Fibroblast of lung (primary cell): ENCODE measurements at regions not wholly inside any gene's neighbourhood (a gene's known extent, or its start where the extent isn't known, plus 50 kb on each side); places are given as distances from the start of the nearest gene placed in this dataset.

Source experiments
- EZH2 ChIP-seq: IDR thresholded peaks from 2 replicates; pipeline ENCODE4 v1.5.1; 2012; ENCODE audit warnings: low read length, control low read depth, mild to moderate bottlenecking; ENCODE audit errors: missing control alignments
- TF ChIP-seq, protein P1 (sequence below), 2 donors: IDR thresholded peaks in 1 of 2; conservative IDR thresholded peaks in 1 of 2; 1 replicate in 1 of 2; 2 replicates in 1 of 2; pipeline ENCODE4 v1.5.1; 2011 to 2012; ENCODE audit warnings: low read length in 2 of 2, control low read depth in 1 of 2, inconsistent platforms in 1 of 2, low read depth in 1 of 2, mild to moderate bottlenecking in 1 of 2

DNA sequence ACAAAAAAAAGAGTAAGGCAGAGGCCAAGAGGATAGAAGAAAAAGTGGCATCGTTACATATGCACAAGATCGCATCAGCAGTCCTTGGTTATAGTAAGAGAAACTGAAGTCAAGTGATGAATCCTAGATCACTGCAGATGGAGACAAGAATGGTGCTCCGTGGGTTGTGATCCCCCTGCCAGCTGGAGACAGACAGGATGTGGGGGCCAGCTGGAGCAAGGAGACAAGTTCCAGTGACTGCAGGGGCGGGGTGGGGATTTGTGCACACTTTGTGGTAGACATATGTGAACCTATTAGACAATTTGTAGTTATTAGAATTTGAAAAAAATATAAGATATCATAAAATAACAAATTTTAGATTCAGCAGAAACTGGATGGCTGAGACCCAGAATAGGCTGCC lies 697.9 kb upstream of the ADAMTS16 start:
- TF ChIP-seq, protein P1, sequence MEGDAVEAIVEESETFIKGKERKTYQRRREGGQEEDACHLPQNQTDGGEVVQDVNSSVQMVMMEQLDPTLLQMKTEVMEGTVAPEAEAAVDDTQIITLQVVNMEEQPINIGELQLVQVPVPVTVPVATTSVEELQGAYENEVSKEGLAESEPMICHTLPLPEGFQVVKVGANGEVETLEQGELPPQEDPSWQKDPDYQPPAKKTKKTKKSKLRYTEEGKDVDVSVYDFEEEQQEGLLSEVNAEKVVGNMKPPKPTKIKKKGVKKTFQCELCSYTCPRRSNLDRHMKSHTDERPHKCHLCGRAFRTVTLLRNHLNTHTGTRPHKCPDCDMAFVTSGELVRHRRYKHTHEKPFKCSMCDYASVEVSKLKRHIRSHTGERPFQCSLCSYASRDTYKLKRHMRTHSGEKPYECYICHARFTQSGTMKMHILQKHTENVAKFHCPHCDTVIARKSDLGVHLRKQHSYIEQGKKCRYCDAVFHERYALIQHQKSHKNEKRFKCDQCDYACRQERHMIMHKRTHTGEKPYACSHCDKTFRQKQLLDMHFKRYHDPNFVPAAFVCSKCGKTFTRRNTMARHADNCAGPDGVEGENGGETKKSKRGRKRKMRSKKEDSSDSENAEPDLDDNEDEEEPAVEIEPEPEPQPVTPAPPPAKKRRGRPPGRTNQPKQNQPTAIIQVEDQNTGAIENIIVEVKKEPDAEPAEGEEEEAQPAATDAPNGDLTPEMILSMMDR (conservative IDR thresholded peaks at IDR 0.05 in 1 of 2, IDR thresholded peaks at IDR 0.05 in 1 of 2; ENCODE audit: low read depth in 1 of 2, low read length in 2 of 2), result no peak
- no peak for TF ChIP-seq EZH2
